MM.1S (cell line): ENCODE measurements at regions not wholly inside any gene's neighbourhood (a gene's known extent, or its start where the extent isn't known, plus 50 kb on each side); places are given as distances from the start of the nearest gene placed in this dataset.
"Not testable (repeated sequence)": the region's sequence is repeated elsewhere in the genome, so short reads cannot be mapped to it uniquely, and the experiment has no call there.

ENCODE experiments used
- DNase-seq: peaks from one replicate; pipeline ENCODE4 v3.0.0-alpha.2; 2015
- H2AFZ ChIP-seq: fragments of 300-600 bp; sonication (generic); 2 replicates; pipeline ENCODE4 v1.6.0; 2016; ENCODE audit warnings: antibody characterized with exemption, low read length
- H3F3A ChIP-seq: fragments of 300-600 bp; sonication (generic); 2 replicates; pipeline ENCODE4 v1.6.1; 2016; ENCODE audit warnings: mild to moderate bottlenecking, antibody characterized with exemption, low read length, moderate library complexity, mixed read lengths; ENCODE audit not compliant: insufficient read depth
- H3K27ac ChIP-seq: fragments of 300-600 bp; sonication (generic); 2 replicates; pipeline ENCODE4 v1.5.1; 2016; ENCODE audit warnings: mild to moderate bottlenecking, low read length
- H3K27me3 ChIP-seq: fragments of 300-600 bp; sonication (generic); replicated peaks from 2 replicates; pipeline ENCODE4 v1.6.0; 2016; ENCODE audit warnings: low read length; ENCODE audit not compliant: insufficient read depth
- H3K36me3 ChIP-seq: fragments of 300-600 bp; sonication (generic); replicated peaks from 2 replicates; pipeline ENCODE4 v1.6.1; 2016; ENCODE audit warnings: mild to moderate bottlenecking, low read length, mixed read lengths; ENCODE audit not compliant: insufficient read depth
- H3K4me1 ChIP-seq: fragments of 300-600 bp; sonication (generic); 2 replicates; pipeline ENCODE4 v1.6.1; 2016; ENCODE audit warnings: low read length, mixed read lengths
- H3K4me2 ChIP-seq: fragments of 300-600 bp; sonication (generic); 2 replicates; pipeline ENCODE4 v1.6.0; 2016; ENCODE audit warnings: low read depth, low read length
- H3K4me3 ChIP-seq: fragments of 300-600 bp; sonication (generic); 2 replicates; pipeline ENCODE4 v1.5.1; 2016; ENCODE audit warnings: low read length, mixed read lengths
- H3K79me2 ChIP-seq: fragments of 300-600 bp; sonication (generic); 2 replicates; pipeline ENCODE4 v1.6.1; 2016; ENCODE audit warnings: mixed run types, low read length, mixed read lengths
- H3K9ac ChIP-seq: fragments of 300-600 bp; sonication (generic); 2 replicates; pipeline ENCODE4 v1.6.1; 2016; ENCODE audit warnings: low read length, mixed read lengths
- H3K9me2 ChIP-seq: fragments of 300-600 bp; sonication (generic); replicated peaks from 2 replicates; pipeline ENCODE4 v1.6.1; 2016; ENCODE audit warnings: mild to moderate bottlenecking, low read length, mixed read lengths; ENCODE audit not compliant: insufficient read depth
- H3K9me3 ChIP-seq: fragments of 300-600 bp; sonication (generic); replicated peaks from 2 replicates; pipeline ENCODE4 v1.6.1; 2016; ENCODE audit warnings: mild to moderate bottlenecking, low read length, mixed read lengths; ENCODE audit not compliant: insufficient read depth
- H4K20me1 ChIP-seq: fragments of 300-600 bp; sonication (generic); 2 replicates; pipeline ENCODE4 v1.6.1; 2016; ENCODE audit warnings: mild to moderate bottlenecking, low read length, moderate library complexity, mixed read lengths; ENCODE audit not compliant: insufficient read depth
- EZH2 ChIP-seq: fragments of 300-600 bp; sonication (generic); optimal IDR thresholded peaks from 2 replicates; pipeline ENCODE3; 2017; ENCODE audit warnings: low read depth, mild to moderate bottlenecking, antibody characterized with exemption, low read length, mixed read lengths
- EZH2phosphoT487 ChIP-seq: fragments of 300-600 bp; sonication (generic); IDR thresholded peaks from 2 replicates; pipeline ENCODE4 v1.6.1; 2018; ENCODE audit warnings: antibody characterized with exemption, low read length
- TF ChIP-seq, protein P1 (sequence below): fragments of 300-600 bp; sonication (generic); IDR thresholded peaks from 2 replicates; pipeline ENCODE4 v1.5.1; 2016; ENCODE audit warnings: antibody characterized with exemption, low read length, mixed read lengths

DNA sequence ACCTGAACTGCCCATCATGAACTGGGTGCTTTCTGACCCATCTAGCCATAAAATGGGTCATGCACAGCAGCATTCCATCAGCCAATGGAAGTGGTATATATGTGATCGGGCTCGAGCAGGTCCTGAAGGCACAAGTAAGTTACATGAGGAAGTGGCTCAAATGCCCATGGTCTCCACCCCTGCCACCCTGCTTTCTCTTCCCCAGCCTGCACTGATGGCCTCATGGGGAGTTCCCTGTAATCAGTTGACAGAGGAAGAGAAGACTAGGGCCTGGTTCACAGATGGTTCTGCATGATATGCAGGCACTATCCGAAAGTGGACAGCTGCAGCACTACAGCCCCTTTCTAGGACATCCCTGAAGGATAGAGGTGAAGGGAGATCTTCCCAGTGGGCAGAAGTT, 209.9 kb upstream of the HES1 start:
- H3K9ac ChIP-seq, H3K4me1 ChIP-seq, H3K9me2 ChIP-seq, DNase-seq, H3K79me2 ChIP-seq, H3K4me3 ChIP-seq, H3K27ac ChIP-seq, H3K36me3 ChIP-seq, H4K20me1 ChIP-seq, H3F3A ChIP-seq, H2AFZ ChIP-seq, H3K4me2 ChIP-seq, H3K27me3 ChIP-seq, H3K9me3 ChIP-seq: not testable (repeated sequence)

DNA sequence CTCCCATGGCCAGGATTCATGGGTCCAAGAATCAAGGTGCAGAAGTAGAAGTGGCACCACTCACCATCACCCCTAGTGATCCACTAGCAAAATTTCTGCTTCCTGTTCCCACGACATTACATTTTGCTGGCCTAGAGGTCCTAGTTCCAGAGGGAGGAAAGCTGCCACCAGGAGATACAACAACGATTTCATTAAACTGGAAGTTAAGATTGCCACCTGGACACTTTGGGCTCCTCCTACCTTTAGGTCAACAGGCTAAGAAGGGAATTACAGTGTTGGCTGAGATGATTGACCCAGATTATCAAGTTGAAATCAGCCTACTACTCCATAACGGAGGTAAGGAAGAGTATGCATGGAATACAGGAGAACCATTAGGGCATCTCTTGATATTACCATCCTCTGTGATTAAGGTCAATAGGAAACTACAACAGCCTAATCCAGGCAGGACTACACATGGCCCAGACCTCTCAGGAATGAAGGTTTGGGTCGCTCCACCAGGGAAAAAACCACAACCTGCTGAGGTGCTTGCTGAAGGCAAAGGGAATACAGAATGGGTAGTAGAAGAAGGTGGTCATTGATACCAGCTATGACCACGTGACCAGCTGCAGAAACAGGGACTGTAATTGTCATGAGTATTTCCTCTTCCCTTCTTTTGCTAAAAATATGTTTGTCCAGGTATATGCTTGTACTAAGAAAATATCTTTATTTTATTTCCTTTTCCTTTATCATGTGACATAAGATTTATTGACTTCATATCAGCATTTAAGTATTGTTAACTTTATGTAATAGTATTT, 208.3 kb upstream of the HES1 start:
- H3K9me2 ChIP-seq, H3K9ac ChIP-seq, H3K4me3 ChIP-seq, H3K79me2 ChIP-seq, H3K27ac ChIP-seq, H3F3A ChIP-seq, DNase-seq, H3K36me3 ChIP-seq, H2AFZ ChIP-seq, H3K4me1 ChIP-seq, H3K4me2 ChIP-seq, H4K20me1 ChIP-seq, H3K9me3 ChIP-seq, H3K27me3 ChIP-seq: not testable (repeated sequence)

DNA sequence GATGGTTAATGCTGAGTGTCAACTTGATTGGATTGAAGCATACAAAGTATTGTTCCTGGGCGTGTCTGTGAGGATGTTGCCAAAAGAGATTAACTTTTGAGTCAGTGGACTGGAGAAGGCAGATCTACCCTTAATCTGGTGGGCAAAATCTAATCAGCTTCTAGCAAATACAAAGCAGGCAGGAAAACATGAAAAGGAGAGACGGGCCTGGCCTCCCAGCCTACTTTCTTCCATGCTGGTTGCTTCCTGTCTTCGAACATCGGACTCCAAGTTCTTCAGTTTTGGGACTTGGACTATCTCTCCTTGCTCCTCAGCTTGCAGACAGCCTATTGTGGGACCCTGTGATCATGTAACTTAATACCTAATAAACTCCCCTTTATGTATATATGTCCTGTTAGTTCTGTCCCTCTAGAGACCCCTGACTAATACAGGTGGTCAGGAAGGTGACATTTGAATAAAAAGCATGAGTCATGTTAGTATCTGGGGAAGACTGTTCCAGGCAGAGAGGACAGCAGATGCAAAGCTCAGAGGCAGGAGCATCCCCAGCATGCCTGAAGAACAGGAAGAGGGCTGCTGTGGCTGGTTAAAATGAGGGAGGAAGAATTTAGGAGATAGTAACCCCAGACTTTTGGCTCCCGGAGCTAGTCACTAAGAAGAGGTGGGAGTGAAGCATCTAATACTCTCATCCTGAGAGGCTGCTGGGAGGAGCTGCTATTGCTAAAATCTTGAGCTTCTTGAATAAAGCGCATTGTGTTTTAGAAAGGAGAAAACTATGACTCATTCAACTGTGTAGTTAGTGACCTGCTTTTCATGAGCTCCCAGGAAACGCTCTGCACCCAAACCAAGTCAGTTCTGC, 207.4 kb upstream of the HES1 start:
- Histone ChIP-seq H3K27me3 (no peaks in the 10 kb centered on the region), H3K9me2 (no peaks in the 10 kb centered on the region), H3K27ac (no peak overlapping the region), H3K4me1 (no peaks in the 10 kb centered on the region), H2AFZ (no peak overlapping the region), H3K9me3 (no peaks in the 10 kb centered on the region), H3K4me2 (no peak overlapping the region), H3K4me3 (no peak overlapping the region), H3K9ac (no peak overlapping the region), H3K79me2 (no peaks in the 10 kb centered on the region), H3K36me3 (no peaks in the 10 kb centered on the region), H4K20me1 (no peaks in the 10 kb centered on the region), H3F3A (no peaks in the 10 kb centered on the region)
- DNase-seq = no peak
- no peak for TF ChIP-seq EZH2phosphoT487
- TF ChIP-seq EZH2 = no peak
- TF ChIP-seq, protein P1, sequence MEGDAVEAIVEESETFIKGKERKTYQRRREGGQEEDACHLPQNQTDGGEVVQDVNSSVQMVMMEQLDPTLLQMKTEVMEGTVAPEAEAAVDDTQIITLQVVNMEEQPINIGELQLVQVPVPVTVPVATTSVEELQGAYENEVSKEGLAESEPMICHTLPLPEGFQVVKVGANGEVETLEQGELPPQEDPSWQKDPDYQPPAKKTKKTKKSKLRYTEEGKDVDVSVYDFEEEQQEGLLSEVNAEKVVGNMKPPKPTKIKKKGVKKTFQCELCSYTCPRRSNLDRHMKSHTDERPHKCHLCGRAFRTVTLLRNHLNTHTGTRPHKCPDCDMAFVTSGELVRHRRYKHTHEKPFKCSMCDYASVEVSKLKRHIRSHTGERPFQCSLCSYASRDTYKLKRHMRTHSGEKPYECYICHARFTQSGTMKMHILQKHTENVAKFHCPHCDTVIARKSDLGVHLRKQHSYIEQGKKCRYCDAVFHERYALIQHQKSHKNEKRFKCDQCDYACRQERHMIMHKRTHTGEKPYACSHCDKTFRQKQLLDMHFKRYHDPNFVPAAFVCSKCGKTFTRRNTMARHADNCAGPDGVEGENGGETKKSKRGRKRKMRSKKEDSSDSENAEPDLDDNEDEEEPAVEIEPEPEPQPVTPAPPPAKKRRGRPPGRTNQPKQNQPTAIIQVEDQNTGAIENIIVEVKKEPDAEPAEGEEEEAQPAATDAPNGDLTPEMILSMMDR = no peak

DNA sequence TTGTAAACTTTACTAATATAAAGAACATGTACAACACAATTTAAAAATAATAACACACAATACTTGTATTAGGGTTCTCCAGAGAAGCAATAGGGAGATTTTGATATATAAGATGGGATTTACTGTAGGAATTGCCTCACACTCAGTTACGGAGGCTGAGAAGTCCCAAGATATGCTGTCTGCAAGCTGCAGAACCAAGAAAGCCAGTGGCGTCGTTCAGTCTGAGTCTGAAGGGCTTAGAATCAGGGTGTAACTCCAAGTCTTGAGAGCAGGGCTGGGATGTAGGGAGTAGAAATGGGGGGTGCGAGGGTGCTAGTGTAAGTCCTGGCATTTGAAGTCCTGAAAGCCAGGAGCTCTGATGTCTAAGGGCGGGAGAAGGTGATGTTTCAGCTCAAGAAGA, 206.6 kb upstream of the HES1 start:
- Histone ChIP-seq H3K4me3 (no peak overlapping the region), H2AFZ (no peak overlapping the region), H4K20me1 (no peaks in the 10 kb centered on the region), H3K36me3 (no peaks in the 10 kb centered on the region), H3K9me3 (no peaks in the 10 kb centered on the region), H3K9ac (no peak overlapping the region), H3K9me2 (no peaks in the 10 kb centered on the region), H3K27me3 (no peaks in the 10 kb centered on the region), H3K79me2 (no peaks in the 10 kb centered on the region), H3K27ac (no peak overlapping the region), H3F3A (no peaks in the 10 kb centered on the region), H3K4me1 (no peaks in the 10 kb centered on the region), H3K4me2 (no peak overlapping the region)
- DNase-seq = no peak
- TF ChIP-seq, protein P1 = no peak
